Adrenal gland (tissue), 9 donors: ENCODE measurements at regions not wholly inside any gene's neighbourhood (a gene's known extent, or its start where the extent isn't known, plus 50 kb on each side); places are given as distances from the start of the nearest gene placed in this dataset.

ENCODE experiments used
- DNase-seq, 7 donors: peaks; one replicate each; pipeline ENCODE4 v3.0.0-alpha.2; 2019 to 2020
- H3K27ac ChIP-seq, 5 donors: fragments of 200-600 bp; sonication (generic) in 4 of 5; 1 replicate in 3 of 5; 2 replicates in 2 of 5; pipeline versions ENCODE4 v1.5.1 to v1.8.0; 2016 to 2020; ENCODE audit warnings: mild to moderate bottlenecking in 1 of 5
- H3K27me3 ChIP-seq: fragments of 200-600 bp; 2 replicates; pipeline ENCODE4 v1.8.0; 2021
- H3K36me3 ChIP-seq, 2 donors: fragments of 200-600 bp; replicated peaks in 1 of 2; 1 replicate in 1 of 2; 2 replicates in 1 of 2; pipeline versions ENCODE4 v1.5.1 to v1.8.0; 2018 to 2022
- H3K4me1 ChIP-seq, 2 donors: fragments of 200-600 bp; replicated peaks in 1 of 2; 1 replicate in 1 of 2; 2 replicates in 1 of 2; pipeline versions ENCODE4 v1.5.1 to v1.8.0; 2018 to 2021
- H3K4me3 ChIP-seq, 4 donors: fragments of 200-600 bp; sonication (generic) in 3 of 4; one replicate each; pipeline ENCODE4 v1.5.1; 2016 to 2018
- H3K9me3 ChIP-seq, 3 donors: fragments of 200-600 bp; sonication (generic) in 1 of 3; replicated peaks in 1 of 3; 1 replicate in 2 of 3; 2 replicates in 1 of 3; pipeline versions ENCODE4 v1.5.1 to v1.8.0; 2016 to 2021
- POLR2A ChIP-seq, 2 donors: fragments of 450-650 bp; IDR thresholded peaks; one replicate each; pipeline ENCODE4 v1.6.1; 2017; ENCODE audit warnings: antibody characterized with exemption in 2 of 2, mild to moderate bottlenecking in 2 of 2, moderate library complexity in 1 of 2
- WGBS, 4 donors: extraction: QIAGEN DNeasy Blood & Tissue Kit in 2 of 4; methylation state at CpG; one replicate each; pipeline versions ENCODE4 v1.1.5 to v1.1.7; 2013 to 2017; 5-methylcytosine and 5-hydroxymethylcytosine counted together
- intact Hi-C, 2 donors: fragments of 100-400 bp; cut with DNase I; formaldehyde crosslinking; loops; one replicate each; pipeline versions ENCODE4 v1.14.1 to v1.15.0; 2022 to 2023
- TF ChIP-seq, protein P1 (sequence below), 6 experiments: fragments of 450-650 bp in 4 of 6; fragments of 200-600 bp in 2 of 6; sonication (generic) in 1 of 6; IDR thresholded peaks; 1 replicate in 5 of 6; 2 replicates in 1 of 6; pipeline versions ENCODE4 v1.5.1 to v1.8.0; 2016 to 2021; ENCODE audit warnings: antibody characterized with exemption in 6 of 6, mild to moderate bottlenecking in 2 of 6, moderate library complexity in 1 of 6
- donor health status: healthy with polysubstance abuse.
- donor health status: Bipolar disorder and iron deficiency.
- donor health status: DM: yes; HTN: yes; CAD: no.
- donor health status: DM: no; HTN: no; CAD: no.
- donor health status: DM: no; HTN: no; CAD: no.

GRCh38 chr5:142495531-142495930 lies 170.7 kb upstream of the SPRY4 start:
- 61 to 80% (median 68%) methylated on average over 2 of the region's 2 CpGs for WGBS, 4 donors
- DNase-seq: no peak
- Histone ChIP-seq H3K4me1 (peaks cover 0 to 7% of the 10 kb centered on the region in 2 donors), H3K9me3 (no peaks in the 10 kb centered on the region), H3K36me3 (no peaks in the 10 kb centered on the region), H3K27ac (no peak overlapping the region), H3K4me3 (no peak overlapping the region), H3K27me3 (no peaks in the 10 kb centered on the region)
- TF ChIP-seq, protein P1, sequence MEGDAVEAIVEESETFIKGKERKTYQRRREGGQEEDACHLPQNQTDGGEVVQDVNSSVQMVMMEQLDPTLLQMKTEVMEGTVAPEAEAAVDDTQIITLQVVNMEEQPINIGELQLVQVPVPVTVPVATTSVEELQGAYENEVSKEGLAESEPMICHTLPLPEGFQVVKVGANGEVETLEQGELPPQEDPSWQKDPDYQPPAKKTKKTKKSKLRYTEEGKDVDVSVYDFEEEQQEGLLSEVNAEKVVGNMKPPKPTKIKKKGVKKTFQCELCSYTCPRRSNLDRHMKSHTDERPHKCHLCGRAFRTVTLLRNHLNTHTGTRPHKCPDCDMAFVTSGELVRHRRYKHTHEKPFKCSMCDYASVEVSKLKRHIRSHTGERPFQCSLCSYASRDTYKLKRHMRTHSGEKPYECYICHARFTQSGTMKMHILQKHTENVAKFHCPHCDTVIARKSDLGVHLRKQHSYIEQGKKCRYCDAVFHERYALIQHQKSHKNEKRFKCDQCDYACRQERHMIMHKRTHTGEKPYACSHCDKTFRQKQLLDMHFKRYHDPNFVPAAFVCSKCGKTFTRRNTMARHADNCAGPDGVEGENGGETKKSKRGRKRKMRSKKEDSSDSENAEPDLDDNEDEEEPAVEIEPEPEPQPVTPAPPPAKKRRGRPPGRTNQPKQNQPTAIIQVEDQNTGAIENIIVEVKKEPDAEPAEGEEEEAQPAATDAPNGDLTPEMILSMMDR (IDR thresholded peaks at IDR 0.05): no peak
- no peak for TF ChIP-seq POLR2A (IDR thresholded peaks at IDR 0.05)
- intact Hi-C loops: no loop called here

GRCh38 chr5:142493875-142494518 lies 169.2 kb upstream of the SPRY4 start:
- TF ChIP-seq, protein P1 (IDR thresholded peaks at IDR 0.05): no peak
- TF ChIP-seq POLR2A (IDR thresholded peaks at IDR 0.05): no peak
- intact Hi-C loops: no loop called here
- Histone ChIP-seq H3K9me3 (no peaks in the 10 kb centered on the region), H3K27me3 (no peaks in the 10 kb centered on the region), H3K4me3 (no peak overlapping the region), H3K4me1 (peaks cover 0 to 7% of the 10 kb centered on the region in 2 donors), H3K27ac (peak overlapping the region in 1 of 5 donors; percentile 6), H3K36me3 (no peaks in the 10 kb centered on the region)
- WGBS, 4 donors: 78 to 89% (median 82%) methylated on average over 9 of the region's 9 CpGs
- DNase-seq: no peak

- WGBS, 4 donors: 24 to 32% (median 27%) methylated on average over 6 of the region's 6 CpGs
- no peaks in the 10 kb centered on the region for H3K27me3 ChIP-seq
- peak in 1 of 7 donors; percentile 27 for DNase-seq
- H3K9me3 ChIP-seq: no peaks in the 10 kb centered on the region
- no peak for TF ChIP-seq POLR2A (IDR thresholded peaks at IDR 0.05)
- TF ChIP-seq, protein P1 (IDR thresholded peaks at IDR 0.05): no peak
- H3K4me3 ChIP-seq: no peak overlapping the region
- H3K27ac ChIP-seq: peak overlapping the region in 1 of 5 donors; percentile 60
- H3K4me1 ChIP-seq: peaks cover 0 to 7% of the 10 kb centered on the region in 2 donors
- intact Hi-C loops: no loop called here
- no peaks in the 10 kb centered on the region for H3K36me3 ChIP-seq
Measured at GRCh38 chr5:142492781-142493281, 168.0 kb upstream of the SPRY4 start.

GRCh38 chr5:142491679-142492078 lies 166.9 kb upstream of the SPRY4 start:
- Histone ChIP-seq H3K4me1 (peaks cover 0 to 7% of the 10 kb centered on the region in 2 donors), H3K4me3 (no peak overlapping the region), H3K36me3 (no peaks in the 10 kb centered on the region), H3K27me3 (no peaks in the 10 kb centered on the region), H3K9me3 (no peaks in the 10 kb centered on the region), H3K27ac (peak overlapping the region in 1 of 5 donors; percentile 60)
- no peak for TF ChIP-seq POLR2A (IDR thresholded peaks at IDR 0.05)
- TF ChIP-seq, protein P1 (IDR thresholded peaks at IDR 0.05): no peak
- WGBS, 4 donors: 89 to 90% (median 90%) methylated on average over 8 of the region's 8 CpGs
- DNase-seq: no peak
- intact Hi-C loops: no loop called here
